HEK293 (cell line): ENCODE measurements at regions not wholly inside any gene's neighbourhood (a gene's known extent, or its start where the extent isn't known, plus 50 kb on each side); places are given as distances from the start of the nearest gene placed in this dataset.

ENCODE experiments used
- CTCF ChIA-PET: fragments of 350-600 bp; formaldehyde crosslinking; extraction: SDS; loops from one replicate; lab custom pipeline; 2021; ENCODE audit warnings: antibody characterized with exemption; lab: Yijun Ruan, JAX
- POLR2A ChIA-PET: fragments of 300-600 bp; formaldehyde crosslinking; extraction: SDS; loops from one replicate; lab custom pipeline; 2020; ENCODE audit warnings: antibody characterized with exemption, inconsistent platforms; lab: Yijun Ruan, JAX
- H3K27ac ChIP-seq: fragments of 200-500 bp; sonication (Bioruptor generic); 2 replicates; pipeline ENCODE4 v1.5.1; 2014; ENCODE audit warnings: low read depth, low read length, control low read depth, inconsistent platforms; ENCODE audit errors: extremely low read depth
- H3K36me3 ChIP-seq, 2 experiments: fragments of 200-500 bp in 1 of 2; sonication (Bioruptor generic) in 1 of 2; 1 replicate in 1 of 2; 2 replicates in 1 of 2; pipeline ENCODE4 v1.5.1; 2014 to 2017; ENCODE audit warnings: inconsistent platforms in 2 of 2, low read length in 2 of 2; ENCODE audit not compliant: control insufficient read depth in 2 of 2, insufficient read depth in 1 of 2
- H3K4me1 ChIP-seq: fragments of 200-500 bp; sonication (Bioruptor generic); 2 replicates; pipeline ENCODE4 v1.5.1; 2014; ENCODE audit warnings: mild to moderate bottlenecking, low read length, inconsistent platforms; ENCODE audit not compliant: control insufficient read depth, insufficient read depth
- H3K4me3 ChIP-seq: 2 replicates; pipeline ENCODE4 v1.5.1; 2011; ENCODE audit warnings: low read depth, mild to moderate bottlenecking, control low read depth, low read length, moderate library complexity
- H3K9me3 ChIP-seq: fragments of 200-500 bp; sonication (Bioruptor generic); 2 replicates; pipeline ENCODE4 v1.5.1; 2014; ENCODE audit warnings: low read depth, low read length, inconsistent platforms; ENCODE audit not compliant: control insufficient read depth, insufficient read depth
- KLF16 ChIP-seq: fragments of 450-650 bp; formaldehyde crosslinking; IDR thresholded peaks from 2 replicates; pipeline ENCODE4 v1.5.1; 2017; ENCODE audit warnings: missing biosample characterization, missing genetic modification characterization
- PRDM1 ChIP-seq: fragments of 450-650 bp; formaldehyde crosslinking; IDR thresholded peaks from 2 replicates; pipeline ENCODE4; 2016; ENCODE audit warnings: missing biosample characterization, missing genetic modification characterization
- RBAK ChIP-seq: fragments of 450-650 bp; formaldehyde crosslinking; IDR thresholded peaks from 2 replicates; pipeline ENCODE4 v1.5.1; 2016; ENCODE audit warnings: missing biosample characterization, missing genetic modification characterization
- SCRT1 ChIP-seq: fragments of 450-650 bp; formaldehyde crosslinking; IDR thresholded peaks from 2 replicates; pipeline ENCODE4 v1.5.1; 2016; ENCODE audit warnings: missing biosample characterization, missing genetic modification characterization, borderline replicate concordance
- ZBTB48 ChIP-seq: fragments of 450-650 bp; formaldehyde crosslinking; IDR thresholded peaks from 2 replicates; pipeline ENCODE4 v1.5.1; 2016; ENCODE audit warnings: missing biosample characterization, missing genetic modification characterization
- ZBTB8A ChIP-seq: fragments of 450-650 bp; formaldehyde crosslinking; IDR thresholded peaks from 2 replicates; pipeline ENCODE4 v1.5.1; 2016; ENCODE audit warnings: missing biosample characterization, missing genetic modification characterization
- ZNF132 ChIP-seq: fragments of 450-650 bp; formaldehyde crosslinking; IDR thresholded peaks from 2 replicates; pipeline ENCODE4 v1.5.1; 2017; ENCODE audit warnings: missing biosample characterization, missing genetic modification characterization, borderline replicate concordance
- ZNF140 ChIP-seq: fragments of 450-650 bp; formaldehyde crosslinking; IDR thresholded peaks from 2 replicates; pipeline ENCODE4 v1.5.1; 2016; ENCODE audit warnings: missing biosample characterization, missing genetic modification characterization
- ZNF214 ChIP-seq: fragments of 450-650 bp; formaldehyde crosslinking; IDR thresholded peaks from 2 replicates; pipeline ENCODE4 v1.5.1; 2017; ENCODE audit warnings: missing biosample characterization, mild to moderate bottlenecking, missing genetic modification characterization, borderline replicate concordance
- ZNF341 ChIP-seq: fragments of 450-650 bp; formaldehyde crosslinking; IDR thresholded peaks from 2 replicates; pipeline ENCODE4; 2016; ENCODE audit warnings: low read depth, missing biosample characterization, missing genetic modification characterization
- ZNF529 ChIP-seq: fragments of 450-650 bp; formaldehyde crosslinking; IDR thresholded peaks from 2 replicates; pipeline ENCODE4 v1.5.1; 2017; ENCODE audit warnings: missing genetic modification characterization, missing biosample characterization; ENCODE audit not compliant: insufficient replicate concordance
- ZNF544 ChIP-seq: fragments of 450-650 bp; formaldehyde crosslinking; IDR thresholded peaks from 2 replicates; pipeline ENCODE4 v1.5.0; 2017; ENCODE audit warnings: missing biosample characterization, missing genetic modification characterization
- ZNF548 ChIP-seq: fragments of 450-650 bp; formaldehyde crosslinking; IDR thresholded peaks from 2 replicates; pipeline ENCODE4 v1.5.1; 2016; ENCODE audit warnings: missing biosample characterization, missing genetic modification characterization
- ZNF560 ChIP-seq: fragments of 450-650 bp; formaldehyde crosslinking; IDR thresholded peaks from 2 replicates; pipeline ENCODE4 v1.5.1; 2017; ENCODE audit warnings: missing biosample characterization, missing genetic modification characterization, borderline replicate concordance
- ZNF600 ChIP-seq: fragments of 450-650 bp; formaldehyde crosslinking; IDR thresholded peaks from 2 replicates; pipeline ENCODE4 v1.5.1; 2016; ENCODE audit warnings: missing biosample characterization, missing genetic modification characterization
- ZNF621 ChIP-seq: fragments of 450-650 bp; formaldehyde crosslinking; IDR thresholded peaks from 2 replicates; pipeline ENCODE4 v1.5.1; 2017; ENCODE audit warnings: missing biosample characterization, missing genetic modification characterization
- ZNF664 ChIP-seq: fragments of 450-650 bp; formaldehyde crosslinking; IDR thresholded peaks from 2 replicates; pipeline ENCODE4 v1.5.1; 2016; ENCODE audit warnings: missing biosample characterization, missing genetic modification characterization
- ZNF670 ChIP-seq: fragments of 450-650 bp; formaldehyde crosslinking; IDR thresholded peaks from 2 replicates; pipeline ENCODE4 v1.5.1; 2016; ENCODE audit warnings: missing biosample characterization, missing genetic modification characterization, low read depth
- ZNF776 ChIP-seq: fragments of 450-650 bp; formaldehyde crosslinking; IDR thresholded peaks from 2 replicates; pipeline ENCODE4 v1.5.0; 2017; ENCODE audit warnings: missing biosample characterization, missing genetic modification characterization, borderline replicate concordance
- ZNF791 ChIP-seq: fragments of 450-650 bp; formaldehyde crosslinking; IDR thresholded peaks from 2 replicates; pipeline ENCODE4 v1.5.1; 2016; ENCODE audit warnings: missing biosample characterization, missing genetic modification characterization
- TF ChIP-seq, protein P1 (sequence below): fragments of 450-650 bp; formaldehyde crosslinking; IDR thresholded peaks from 2 replicates; pipeline ENCODE4 v1.5.1; 2016; ENCODE audit warnings: missing biosample characterization, missing genetic modification characterization, borderline replicate concordance
- TF ChIP-seq, protein P2 (sequence below): fragments of 450-650 bp; formaldehyde crosslinking; IDR thresholded peaks from 2 replicates; pipeline ENCODE4; 2016; ENCODE audit warnings: missing biosample characterization, missing genetic modification characterization
- TF ChIP-seq, protein P3 (sequence below): fragments of 450-650 bp; formaldehyde crosslinking; IDR thresholded peaks from 2 replicates; pipeline ENCODE4 v1.5.1; 2016; ENCODE audit warnings: missing biosample characterization, missing genetic modification characterization
- TF ChIP-seq, protein P4 (sequence below): fragments of 450-650 bp; formaldehyde crosslinking; IDR thresholded peaks from 2 replicates; pipeline ENCODE4 v1.5.1; 2017; ENCODE audit warnings: missing biosample characterization, missing genetic modification characterization
- TF ChIP-seq, protein P5 (sequence below): IDR thresholded peaks from 2 replicates; pipeline ENCODE4 v1.6.1; 2011; ENCODE audit warnings: mild to moderate bottlenecking, low read depth, low read length, borderline replicate concordance
- TF ChIP-seq, protein P6 (sequence below): fragments of 450-650 bp; formaldehyde crosslinking; IDR thresholded peaks from 2 replicates; pipeline ENCODE4 v1.5.1; 2016; ENCODE audit warnings: missing biosample characterization, missing genetic modification characterization

DNA sequence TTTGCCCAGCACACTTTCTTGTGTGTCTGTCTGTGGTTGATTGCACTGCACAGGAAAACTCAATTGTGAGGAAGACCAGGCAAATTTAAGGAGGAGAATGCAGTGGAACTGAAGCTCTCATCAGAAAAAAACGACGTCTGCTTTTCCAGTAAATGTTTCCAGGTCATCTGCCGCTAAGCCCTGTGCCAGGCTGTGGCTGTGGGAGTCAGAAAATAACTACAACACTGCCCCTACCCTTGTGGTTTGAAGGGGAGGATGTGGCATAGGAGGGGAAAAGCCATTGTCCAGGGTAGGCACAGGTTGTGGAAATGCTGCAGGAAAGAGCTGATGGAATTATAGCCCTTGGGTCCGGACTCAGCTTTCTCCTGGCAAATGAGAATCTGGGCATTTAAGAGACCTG lies 259.7 kb upstream of the TMEM132C start (continued):
- TF ChIP-seq, protein P1, sequence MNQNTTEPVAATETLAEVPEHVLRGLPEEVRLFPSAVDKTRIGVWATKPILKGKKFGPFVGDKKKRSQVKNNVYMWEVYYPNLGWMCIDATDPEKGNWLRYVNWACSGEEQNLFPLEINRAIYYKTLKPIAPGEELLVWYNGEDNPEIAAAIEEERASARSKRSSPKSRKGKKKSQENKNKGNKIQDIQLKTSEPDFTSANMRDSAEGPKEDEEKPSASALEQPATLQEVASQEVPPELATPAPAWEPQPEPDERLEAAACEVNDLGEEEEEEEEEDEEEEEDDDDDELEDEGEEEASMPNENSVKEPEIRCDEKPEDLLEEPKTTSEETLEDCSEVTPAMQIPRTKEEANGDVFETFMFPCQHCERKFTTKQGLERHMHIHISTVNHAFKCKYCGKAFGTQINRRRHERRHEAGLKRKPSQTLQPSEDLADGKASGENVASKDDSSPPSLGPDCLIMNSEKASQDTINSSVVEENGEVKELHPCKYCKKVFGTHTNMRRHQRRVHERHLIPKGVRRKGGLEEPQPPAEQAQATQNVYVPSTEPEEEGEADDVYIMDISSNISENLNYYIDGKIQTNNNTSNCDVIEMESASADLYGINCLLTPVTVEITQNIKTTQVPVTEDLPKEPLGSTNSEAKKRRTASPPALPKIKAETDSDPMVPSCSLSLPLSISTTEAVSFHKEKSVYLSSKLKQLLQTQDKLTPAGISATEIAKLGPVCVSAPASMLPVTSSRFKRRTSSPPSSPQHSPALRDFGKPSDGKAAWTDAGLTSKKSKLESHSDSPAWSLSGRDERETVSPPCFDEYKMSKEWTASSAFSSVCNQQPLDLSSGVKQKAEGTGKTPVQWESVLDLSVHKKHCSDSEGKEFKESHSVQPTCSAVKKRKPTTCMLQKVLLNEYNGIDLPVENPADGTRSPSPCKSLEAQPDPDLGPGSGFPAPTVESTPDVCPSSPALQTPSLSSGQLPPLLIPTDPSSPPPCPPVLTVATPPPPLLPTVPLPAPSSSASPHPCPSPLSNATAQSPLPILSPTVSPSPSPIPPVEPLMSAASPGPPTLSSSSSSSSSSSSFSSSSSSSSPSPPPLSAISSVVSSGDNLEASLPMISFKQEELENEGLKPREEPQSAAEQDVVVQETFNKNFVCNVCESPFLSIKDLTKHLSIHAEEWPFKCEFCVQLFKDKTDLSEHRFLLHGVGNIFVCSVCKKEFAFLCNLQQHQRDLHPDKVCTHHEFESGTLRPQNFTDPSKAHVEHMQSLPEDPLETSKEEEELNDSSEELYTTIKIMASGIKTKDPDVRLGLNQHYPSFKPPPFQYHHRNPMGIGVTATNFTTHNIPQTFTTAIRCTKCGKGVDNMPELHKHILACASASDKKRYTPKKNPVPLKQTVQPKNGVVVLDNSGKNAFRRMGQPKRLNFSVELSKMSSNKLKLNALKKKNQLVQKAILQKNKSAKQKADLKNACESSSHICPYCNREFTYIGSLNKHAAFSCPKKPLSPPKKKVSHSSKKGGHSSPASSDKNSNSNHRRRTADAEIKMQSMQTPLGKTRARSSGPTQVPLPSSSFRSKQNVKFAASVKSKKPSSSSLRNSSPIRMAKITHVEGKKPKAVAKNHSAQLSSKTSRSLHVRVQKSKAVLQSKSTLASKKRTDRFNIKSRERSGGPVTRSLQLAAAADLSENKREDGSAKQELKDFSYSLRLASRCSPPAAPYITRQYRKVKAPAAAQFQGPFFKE (tag by site-specific recombination), result no peak
- no peak for TF ChIP-seq ZNF791 (tag by site-specific recombination)
- no peak for TF ChIP-seq ZBTB8A (tag by site-specific recombination)
- no peak for TF ChIP-seq ZNF214
- TF ChIP-seq ZNF560 (tag by site-specific recombination), result no peak
- no peak for TF ChIP-seq KLF16 (tag by site-specific recombination)
- TF ChIP-seq SCRT1 (tag by site-specific recombination), result no peak
- no peak for TF ChIP-seq ZNF140 (tag by site-specific recombination)
- TF ChIP-seq ZNF548 (tag by site-specific recombination), result no peak
- TF ChIP-seq RBAK, result no peak

DNA sequence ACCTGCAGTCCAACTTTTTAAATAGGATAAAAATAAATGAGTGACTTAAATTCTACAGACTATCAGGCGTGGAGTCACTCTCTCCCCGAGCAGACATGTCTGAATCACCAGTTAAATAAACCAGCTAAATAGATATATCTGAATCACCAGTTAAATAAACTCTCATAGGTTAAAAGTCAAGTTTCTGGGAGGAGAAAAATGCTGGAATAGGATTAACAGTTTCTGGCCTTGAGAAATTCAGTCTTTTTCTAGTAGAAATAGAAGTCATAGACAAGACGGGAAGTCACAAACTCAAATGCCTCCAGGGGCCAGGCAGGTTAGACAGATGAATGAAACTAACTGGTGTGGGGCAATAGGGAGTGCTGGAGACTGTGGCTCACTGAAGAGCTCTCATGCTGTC lies 258.6 kb upstream of the TMEM132C start:
- CTCF ChIA-PET, result no interaction called here
- TF ChIP-seq, protein P2, sequence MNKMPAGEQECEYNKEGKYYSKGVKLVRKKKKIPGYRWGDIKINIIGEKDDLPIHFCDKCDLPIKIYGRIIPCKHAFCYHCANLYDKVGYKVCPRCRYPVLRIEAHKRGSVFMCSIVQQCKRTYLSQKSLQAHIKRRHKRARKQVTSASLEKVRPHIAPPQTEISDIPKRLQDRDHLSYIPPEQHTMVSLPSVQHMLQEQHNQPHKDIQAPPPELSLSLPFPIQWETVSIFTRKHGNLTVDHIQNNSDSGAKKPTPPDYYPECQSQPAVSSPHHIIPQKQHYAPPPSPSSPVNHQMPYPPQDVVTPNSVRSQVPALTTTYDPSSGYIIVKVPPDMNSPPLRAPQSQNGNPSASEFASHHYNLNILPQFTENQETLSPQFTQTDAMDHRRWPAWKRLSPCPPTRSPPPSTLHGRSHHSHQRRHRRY (tag by site-specific recombination), result no peak
- TF ChIP-seq ZNF664, result no peak
- TF ChIP-seq ZNF670 (tag by site-specific recombination), result no peak
- no peak for TF ChIP-seq ZNF341 (tag by site-specific recombination)
- no peak for TF ChIP-seq ZNF529
- TF ChIP-seq, protein P3, sequence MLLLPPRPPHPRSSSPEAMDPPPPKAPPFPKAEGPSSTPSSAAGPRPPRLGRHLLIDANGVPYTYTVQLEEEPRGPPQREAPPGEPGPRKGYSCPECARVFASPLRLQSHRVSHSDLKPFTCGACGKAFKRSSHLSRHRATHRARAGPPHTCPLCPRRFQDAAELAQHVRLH (tag by site-specific recombination), result no peak
- no peak for TF ChIP-seq ZBTB48 (tag by site-specific recombination)
- TF ChIP-seq, protein P4, sequence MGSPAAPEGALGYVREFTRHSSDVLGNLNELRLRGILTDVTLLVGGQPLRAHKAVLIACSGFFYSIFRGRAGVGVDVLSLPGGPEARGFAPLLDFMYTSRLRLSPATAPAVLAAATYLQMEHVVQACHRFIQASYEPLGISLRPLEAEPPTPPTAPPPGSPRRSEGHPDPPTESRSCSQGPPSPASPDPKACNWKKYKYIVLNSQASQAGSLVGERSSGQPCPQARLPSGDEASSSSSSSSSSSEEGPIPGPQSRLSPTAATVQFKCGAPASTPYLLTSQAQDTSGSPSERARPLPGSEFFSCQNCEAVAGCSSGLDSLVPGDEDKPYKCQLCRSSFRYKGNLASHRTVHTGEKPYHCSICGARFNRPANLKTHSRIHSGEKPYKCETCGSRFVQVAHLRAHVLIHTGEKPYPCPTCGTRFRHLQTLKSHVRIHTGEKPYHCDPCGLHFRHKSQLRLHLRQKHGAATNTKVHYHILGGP (tag by site-specific recombination), result no peak
- TF ChIP-seq ZNF776, result no peak
- no peak for TF ChIP-seq ZNF544 (tag by site-specific recombination)
- TF ChIP-seq, protein P5, sequence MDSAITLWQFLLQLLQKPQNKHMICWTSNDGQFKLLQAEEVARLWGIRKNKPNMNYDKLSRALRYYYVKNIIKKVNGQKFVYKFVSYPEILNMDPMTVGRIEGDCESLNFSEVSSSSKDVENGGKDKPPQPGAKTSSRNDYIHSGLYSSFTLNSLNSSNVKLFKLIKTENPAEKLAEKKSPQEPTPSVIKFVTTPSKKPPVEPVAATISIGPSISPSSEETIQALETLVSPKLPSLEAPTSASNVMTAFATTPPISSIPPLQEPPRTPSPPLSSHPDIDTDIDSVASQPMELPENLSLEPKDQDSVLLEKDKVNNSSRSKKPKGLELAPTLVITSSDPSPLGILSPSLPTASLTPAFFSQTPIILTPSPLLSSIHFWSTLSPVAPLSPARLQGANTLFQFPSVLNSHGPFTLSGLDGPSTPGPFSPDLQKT, result no peak
- no peak for TF ChIP-seq PRDM1 (tag by site-specific recombination)
- TF ChIP-seq ZNF621, result no peak
- TF ChIP-seq, protein P6, sequence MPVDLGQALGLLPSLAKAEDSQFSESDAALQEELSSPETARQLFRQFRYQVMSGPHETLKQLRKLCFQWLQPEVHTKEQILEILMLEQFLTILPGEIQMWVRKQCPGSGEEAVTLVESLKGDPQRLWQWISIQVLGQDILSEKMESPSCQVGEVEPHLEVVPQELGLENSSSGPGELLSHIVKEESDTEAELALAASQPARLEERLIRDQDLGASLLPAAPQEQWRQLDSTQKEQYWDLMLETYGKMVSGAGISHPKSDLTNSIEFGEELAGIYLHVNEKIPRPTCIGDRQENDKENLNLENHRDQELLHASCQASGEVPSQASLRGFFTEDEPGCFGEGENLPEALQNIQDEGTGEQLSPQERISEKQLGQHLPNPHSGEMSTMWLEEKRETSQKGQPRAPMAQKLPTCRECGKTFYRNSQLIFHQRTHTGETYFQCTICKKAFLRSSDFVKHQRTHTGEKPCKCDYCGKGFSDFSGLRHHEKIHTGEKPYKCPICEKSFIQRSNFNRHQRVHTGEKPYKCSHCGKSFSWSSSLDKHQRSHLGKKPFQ (tag by site-specific recombination), result no peak
- TF ChIP-seq ZNF132 (tag by site-specific recombination), result no peak
- TF ChIP-seq ZNF600 (tag by site-specific recombination), result no peak

More for the DNA sequence above, 258.6 kb upstream of the TMEM132C start:
- POLR2A ChIA-PET, result no interaction called here
- no peaks in the 10 kb centered on the region for H3K36me3 ChIP-seq
- H3K27ac ChIP-seq, result no peak overlapping the region
- H3K4me1 ChIP-seq, result no peaks in the 10 kb centered on the region
- H3K9me3 ChIP-seq, result no peaks in the 10 kb centered on the region
- no peak overlapping the region for H3K4me3 ChIP-seq
